HepG2 (cell line): ENCODE measurements at regions not wholly inside any gene's neighbourhood (a gene's known extent, or its start where the extent isn't known, plus 50 kb on each side); places are given as distances from the start of the nearest gene placed in this dataset.
"Not testable (repeated sequence)": the region's sequence is repeated elsewhere in the genome, so short reads cannot be mapped to it uniquely, and the experiment has no call there.

Source experiments
- ATAC-seq: fragments of 200-7000 bp; cut with Tn5 transposase; 3 replicates; pipeline ENCODE4 v1.9.1; 2020; ENCODE audit warnings: mild to moderate bottlenecking, moderate library complexity
- BruUV-seq: library from RNA; stranded (reverse); fragments of 400-500 nt; replicated peaks from 2 replicates; lab custom pipeline; 2021; lab: Mats Ljungman, UMichigan
- CTCF ChIA-PET: fragments of 300-600 bp; formaldehyde crosslinking; extraction: SDS; loops from one replicate; lab custom pipeline; 2021; ENCODE audit warnings: low total read pairs, inconsistent platforms, low intra/inter-chr PET ratio; lab: Yijun Ruan, JAX
- POLR2A ChIA-PET: fragments of 350-600 bp; sonication (Branson Sonifier 250); formaldehyde crosslinking; loops from one replicate; lab custom pipeline; 2020; ENCODE audit warnings: antibody characterized with exemption, inconsistent platforms; lab: Yijun Ruan, JAX
- DNase-seq: peaks from one replicate; pipeline ENCODE4 v3.0.0-alpha.2; 2015; ENCODE audit warnings: low spot score
- FAIRE-seq: peaks from 3 replicates; lab custom pipeline; 2011; peaks lifted over from hg19 to GRCh38; lab: Jason Lieb, UNC
- H2AFZ ChIP-seq: one replicate; pipeline ENCODE4 v1.6.1; 2011; ENCODE audit warnings: low read length, inconsistent platforms
- H3K27ac ChIP-seq: fragments of 300-600 bp; 3 replicates; pipeline ENCODE4 v1.8.0; 2011; ENCODE audit warnings: mixed run types, mild to moderate bottlenecking, mixed read lengths, low read length, inconsistent platforms; ENCODE audit not compliant: insufficient read depth; ENCODE audit errors: extremely low read length
- H3K27me3 ChIP-seq, 2 experiments: fragments of 200-600 bp in 1 of 2; 2 replicates in 1 of 2; 3 replicates in 1 of 2; pipeline versions ENCODE4 v1.6.0 to v1.8.0; 2011; ENCODE audit warnings: low read length in 2 of 2, mild to moderate bottlenecking in 2 of 2, moderate library complexity in 2 of 2, inconsistent platforms in 1 of 2; ENCODE audit not compliant: insufficient read depth in 2 of 2, control insufficient read depth in 1 of 2
- H3K36me3 ChIP-seq, 2 experiments: fragments of 200-600 bp in 1 of 2; replicated peaks in 1 of 2; 2 replicates in 1 of 2; 3 replicates in 1 of 2; pipeline versions ENCODE4 v1.5.1 to v1.8.0; 2011; ENCODE audit warnings: low read length in 2 of 2, inconsistent platforms in 1 of 2; ENCODE audit not compliant: insufficient read depth in 2 of 2, control insufficient read depth in 1 of 2
- H3K4me1 ChIP-seq: 2 replicates; pipeline ENCODE4 v1.5.1; 2012; ENCODE audit warnings: low read length, inconsistent platforms; ENCODE audit not compliant: insufficient read depth
- H3K4me2 ChIP-seq: 2 replicates; pipeline ENCODE4 v1.6.0; 2011; ENCODE audit warnings: low read depth, low read length, inconsistent platforms
- H3K4me3 ChIP-seq, 3 experiments: fragments of 200-600 bp in 1 of 3; sonication (generic), shearing (Covaris generic) in 1 of 3; replicated peaks in 1 of 3; 2 replicates each; pipeline ENCODE4 v1.5.1; 2011 to 2016; ENCODE audit warnings: low read length in 3 of 3, inconsistent platforms in 2 of 3, low read depth in 2 of 3, mild to moderate bottlenecking in 2 of 3, control low read depth in 1 of 3, mixed read lengths in 1 of 3; ENCODE audit not compliant: insufficient read depth in 1 of 3
- H3K79me2 ChIP-seq: one replicate; pipeline ENCODE4 v1.6.1; 2011; ENCODE audit warnings: low read length, inconsistent platforms; ENCODE audit not compliant: insufficient read depth
- H3K9ac ChIP-seq: 2 replicates; pipeline ENCODE4 v1.6.0; 2011; ENCODE audit warnings: mild to moderate bottlenecking, low read depth, low read length, inconsistent platforms; ENCODE audit not compliant: insufficient read depth
- H3K9me3 ChIP-seq: 2 replicates; pipeline ENCODE4 v1.5.1; 2012; ENCODE audit warnings: mild to moderate bottlenecking, low read length
- H4K20me1 ChIP-seq: 2 replicates; pipeline ENCODE4 v1.6.0; 2011; ENCODE audit warnings: inconsistent platforms, mild to moderate bottlenecking, low read length, moderate library complexity; ENCODE audit not compliant: insufficient read depth
- AGO2 ChIP-seq: fragments of 200-400 bp; formaldehyde crosslinking; optimal IDR thresholded peaks from 2 replicates; pipeline ENCODE3; 2017; ENCODE audit warnings: mild to moderate bottlenecking, low read depth, low read length, moderate library complexity
- CENPX ChIP-seq: sonication (generic); formaldehyde crosslinking; IDR thresholded peaks from 2 replicates; pipeline ENCODE4 v1.9.0; 2021; ENCODE audit warnings: mild to moderate bottlenecking, missing genetic modification reagents, moderate library complexity
- MTA3 ChIP-seq: sonication (generic); formaldehyde crosslinking; IDR thresholded peaks from 2 replicates; pipeline ENCODE4 v1.4.0; 2020; ENCODE audit warnings: missing genetic modification reagents
- REL ChIP-seq: sonication (generic); formaldehyde crosslinking; conservative IDR thresholded peaks from 2 replicates; pipeline ENCODE4 v1.8.0; 2022; ENCODE audit warnings: mild to moderate bottlenecking, missing genetic modification reagents, moderate library complexity
- RELA ChIP-seq: sonication (generic); formaldehyde crosslinking; IDR thresholded peaks from 2 replicates; pipeline ENCODE4 v1.4.0; 2020; ENCODE audit warnings: missing genetic modification reagents
- ZEB1 ChIP-seq: IDR thresholded peaks from 2 replicates; pipeline ENCODE4 v1.6.1; 2012; ENCODE audit warnings: mild to moderate bottlenecking, low read depth, inconsistent platforms; ENCODE audit not compliant: insufficient replicate concordance
- ZNF264 ChIP-seq: sonication (generic); formaldehyde crosslinking; IDR thresholded peaks from 2 replicates; pipeline ENCODE4 v1.4.0; 2020; ENCODE audit warnings: missing genetic modification reagents
- ZNF276 ChIP-seq: sonication (generic); formaldehyde crosslinking; IDR thresholded peaks from 2 replicates; pipeline ENCODE4 v1.4.0; 2020; ENCODE audit warnings: mild to moderate bottlenecking, low read depth, missing genetic modification reagents
- ZNF724P ChIP-seq: sonication (generic); formaldehyde crosslinking; IDR thresholded peaks from 2 replicates; pipeline ENCODE4 v1.8.0; 2022; ENCODE audit warnings: missing genetic modification reagents, borderline replicate concordance
- in situ Hi-C: cut with HindIII; loops from 2 replicates; pipeline ENCODE4 v1.10.0; 2017; ENCODE audit warnings: low pct_unique_long_range_greater_than_20kb; ENCODE audit not compliant: extremely low pct_ligation_motif_present
- intact Hi-C: fragments of 100-400 bp; cut with micrococcal nuclease; formaldehyde crosslinking; loops from one replicate; pipeline ENCODE4 v1.10.0; 2022; ENCODE audit not compliant: unreplicated experiment
- TF ChIP-seq, protein P1 (sequence below): sonication (generic); formaldehyde crosslinking; IDR thresholded peaks from 2 replicates; pipeline ENCODE4 v1.5.1; 2020; ENCODE audit warnings: mild to moderate bottlenecking, moderate library complexity, missing genetic modification reagents

DNA sequence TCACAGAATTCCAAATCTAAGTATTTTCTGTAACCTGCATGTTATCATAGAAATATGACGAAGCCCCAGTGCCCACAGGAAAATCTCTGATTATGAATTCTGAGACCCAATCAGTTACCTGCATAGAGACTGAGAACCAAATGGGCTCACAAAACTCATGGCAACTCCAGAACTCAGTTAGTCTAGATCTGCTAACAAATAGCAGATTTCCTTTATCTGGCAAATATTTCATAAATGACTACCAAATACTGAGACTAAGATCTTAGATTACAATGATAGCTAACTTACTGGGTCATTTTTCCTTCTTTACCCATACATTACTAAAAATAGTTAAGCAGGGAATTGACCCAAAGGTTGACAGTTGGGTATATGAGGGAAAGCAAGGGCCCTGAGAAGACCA, 228.1 kb upstream of the FAT3 start (continued):
- TF ChIP-seq ZNF276: no peak
- no peak for TF ChIP-seq MTA3
- TF ChIP-seq AGO2: no peak
- TF ChIP-seq ZEB1: no peak
- no peak for TF ChIP-seq REL (CRISPR knock-in tag)
- TF ChIP-seq, protein P1, sequence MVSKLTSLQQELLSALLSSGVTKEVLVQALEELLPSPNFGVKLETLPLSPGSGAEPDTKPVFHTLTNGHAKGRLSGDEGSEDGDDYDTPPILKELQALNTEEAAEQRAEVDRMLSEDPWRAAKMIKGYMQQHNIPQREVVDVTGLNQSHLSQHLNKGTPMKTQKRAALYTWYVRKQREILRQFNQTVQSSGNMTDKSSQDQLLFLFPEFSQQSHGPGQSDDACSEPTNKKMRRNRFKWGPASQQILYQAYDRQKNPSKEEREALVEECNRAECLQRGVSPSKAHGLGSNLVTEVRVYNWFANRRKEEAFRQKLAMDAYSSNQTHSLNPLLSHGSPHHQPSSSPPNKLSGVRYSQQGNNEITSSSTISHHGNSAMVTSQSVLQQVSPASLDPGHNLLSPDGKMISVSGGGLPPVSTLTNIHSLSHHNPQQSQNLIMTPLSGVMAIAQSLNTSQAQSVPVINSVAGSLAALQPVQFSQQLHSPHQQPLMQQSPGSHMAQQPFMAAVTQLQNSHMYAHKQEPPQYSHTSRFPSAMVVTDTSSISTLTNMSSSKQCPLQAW (CRISPR knock-in tag): no peak
- TF ChIP-seq ZNF724P (CRISPR knock-in tag): no peak
- TF ChIP-seq CENPX (CRISPR knock-in tag): no peak
- no peak for TF ChIP-seq ZNF264 (CRISPR knock-in tag)
- TF ChIP-seq RELA (CRISPR knock-in tag): no peak
- TF ChIP-seq, all 625 proteins: peak for 0

DNA sequence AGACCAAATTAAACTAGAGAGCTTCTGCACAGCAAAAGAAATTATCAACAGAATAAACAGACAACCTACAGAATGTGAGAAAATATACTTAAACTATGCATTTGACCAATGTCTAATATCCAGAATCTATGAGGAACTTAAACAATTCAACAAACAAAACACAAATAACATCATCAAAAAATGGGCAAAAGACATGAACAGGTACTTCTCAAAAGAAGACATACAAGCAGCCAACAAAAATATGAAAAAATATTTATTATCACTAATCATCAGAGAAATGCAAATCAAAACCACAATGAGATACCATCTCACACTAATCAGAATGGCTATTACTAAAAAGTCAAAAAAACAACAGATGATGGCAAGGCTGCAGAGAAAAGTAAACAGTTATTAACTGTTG, 236.2 kb upstream of the FAT3 start:
- DNase-seq, intact Hi-C loops, CTCF ChIA-PET, H2AFZ ChIP-seq, H3K36me3 ChIP-seq, ATAC-seq, BruUV-seq, POLR2A ChIA-PET, H3K27me3 ChIP-seq, H4K20me1 ChIP-seq, in situ Hi-C loops, H3K27ac ChIP-seq, H3K9ac ChIP-seq, FAIRE-seq, H3K4me2 ChIP-seq, H3K4me1 ChIP-seq, H3K79me2 ChIP-seq, H3K4me3 ChIP-seq: not testable (repeated sequence)
- H3K9me3 ChIP-seq: peaks cover 60% of the 10 kb centered on the region
